Small intestine (tissue), 7 donors: ENCODE measurements at regions not wholly inside any gene's neighbourhood (a gene's known extent, or its start where the extent isn't known, plus 50 kb on each side); places are given as distances from the start of the nearest gene placed in this dataset.
"Not testable (repeated sequence)": the region's sequence is repeated elsewhere in the genome, so short reads cannot be mapped to it uniquely, and the experiment has no call there.

Source experiments
- DNase-seq, 2 donors: peaks; one replicate each; pipeline versions ENCODE4 v3.0.0 to v3.0.0-alpha.2; 2013
- FAIRE-seq: peaks from 2 replicates; lab custom pipeline; 2012; peaks lifted over from hg19 to GRCh38; lab: Jason Lieb, UNC
- H3K27ac ChIP-seq, 3 donors: one replicate each; pipeline ENCODE4 v1.5.1; 2013; ENCODE audit warnings: low read length in 2 of 3, mild to moderate bottlenecking in 2 of 3, control low read depth in 1 of 3, inconsistent platforms in 1 of 3, low read depth in 1 of 3, moderate library complexity in 1 of 3
- H3K27me3 ChIP-seq, 3 donors: one replicate each; pipeline ENCODE4 v1.6.1; 2013; ENCODE audit warnings: low read length in 3 of 3, inconsistent platforms in 1 of 3; ENCODE audit not compliant: control insufficient read depth in 3 of 3, insufficient read depth in 3 of 3
- H3K36me3 ChIP-seq, 3 donors: one replicate each; pipeline ENCODE4 v1.6.1; 2013; ENCODE audit warnings: low read length in 3 of 3, inconsistent platforms in 1 of 3, low read depth in 1 of 3, mild to moderate bottlenecking in 1 of 3, moderate library complexity in 1 of 3; ENCODE audit not compliant: control insufficient read depth in 3 of 3, insufficient read depth in 2 of 3
- H3K4me1 ChIP-seq, 3 donors: one replicate each; pipeline ENCODE4 v1.6.1; 2013; ENCODE audit warnings: low read length in 2 of 3, inconsistent platforms in 1 of 3, low read depth in 1 of 3, mild to moderate bottlenecking in 1 of 3, moderate library complexity in 1 of 3; ENCODE audit not compliant: control insufficient read depth in 3 of 3, insufficient read depth in 2 of 3
- H3K4me3 ChIP-seq, 3 donors: one replicate each; pipeline ENCODE4 v1.5.1; 2013; ENCODE audit warnings: low read length in 3 of 3, control low read depth in 1 of 3, inconsistent platforms in 1 of 3, low read depth in 1 of 3, mild to moderate bottlenecking in 1 of 3, moderate library complexity in 1 of 3
- H3K9me3 ChIP-seq, 2 donors: one replicate each; pipeline ENCODE4 v1.6.1; 2013; ENCODE audit warnings: low read depth in 1 of 2, low read length in 1 of 2; ENCODE audit not compliant: control insufficient read depth in 2 of 2, insufficient read depth in 1 of 2
- WGBS, 3 donors: extraction: QIAGEN DNeasy Blood & Tissue Kit; methylation state at CpG; one replicate each; pipeline ENCODE4 v1.1.7; 2013; 5-methylcytosine and 5-hydroxymethylcytosine counted together
- donor health status: healthy with polysubstance abuse.
- donor health status: control.
- donor health status: control.
- donor health status: Bipolar disorder and iron deficiency.
- donor health status: healthy.

GRCh38 chr1:188812836-188813573 is 1664.7 kb downstream of the BRINP3 start:
- not testable (repeated sequence) for H3K27ac ChIP-seq, H3K4me3 ChIP-seq, H3K9me3 ChIP-seq, DNase-seq, FAIRE-seq, H3K36me3 ChIP-seq, H3K4me1 ChIP-seq, H3K27me3 ChIP-seq
- WGBS, 3 donors: 94 to 98% (median 96%) methylated on average over 20 to 39 of the region's 39 CpGs

DNA sequence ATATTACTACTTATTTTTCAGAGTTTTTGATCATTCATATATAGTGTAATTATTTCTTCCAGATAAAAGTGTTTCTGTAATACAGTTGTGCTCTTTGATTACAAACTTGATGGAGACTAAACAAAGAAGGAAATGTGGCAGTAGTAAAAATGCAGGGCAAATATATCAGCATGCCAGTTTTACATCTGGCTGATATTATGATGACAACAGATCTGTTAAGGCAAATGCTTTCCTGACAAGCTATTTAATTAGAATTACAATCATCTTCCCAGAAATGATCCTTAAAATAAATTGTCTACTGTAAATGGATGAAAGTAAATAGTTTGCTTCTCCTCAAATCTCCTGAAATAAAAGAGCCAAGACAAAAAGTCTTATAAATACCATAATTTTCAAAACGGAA is 1659.8 kb downstream of the BRINP3 start:
- no peak for DNase-seq
- Histone ChIP-seq H3K9me3 (no peaks in the 10 kb centered on the region), H3K27ac (no peak overlapping the region), H3K36me3 (no peaks in the 10 kb centered on the region), H3K27me3 (no peaks in the 10 kb centered on the region), H3K4me1 (no peaks in the 10 kb centered on the region), H3K4me3 (no peak overlapping the region)
- WGBS, 3 donors: 39 to 53% (median 52%) methylated on average over 1 of the region's 1 CpG
- no peak for FAIRE-seq

DNA sequence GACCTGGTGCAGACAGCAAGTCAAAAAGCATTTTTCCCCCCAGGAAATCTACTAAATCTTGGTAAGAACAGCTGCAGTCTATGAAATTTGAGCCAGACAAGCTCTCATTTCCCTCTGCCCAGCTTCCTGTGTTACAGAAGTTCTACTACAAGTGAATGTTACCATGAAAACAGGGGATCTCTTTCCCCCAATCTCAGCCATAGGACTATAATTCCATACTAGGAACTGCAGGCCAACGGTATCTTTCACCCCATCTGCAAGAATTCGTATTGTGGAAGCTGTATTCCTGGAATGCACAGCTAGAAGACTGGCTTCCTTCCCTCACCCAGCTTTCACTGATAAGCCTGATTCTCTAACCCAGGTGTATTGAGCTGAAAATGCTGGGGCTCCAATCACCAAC is 1655.4 kb downstream of the BRINP3 start:
- Histone ChIP-seq H3K4me3 (no peak overlapping the region), H3K9me3 (no peaks in the 10 kb centered on the region), H3K27me3 (no peaks in the 10 kb centered on the region), H3K4me1 (no peaks in the 10 kb centered on the region), H3K36me3 (no peaks in the 10 kb centered on the region), H3K27ac (no peak overlapping the region)
- 38 to 46% (median 44%) methylated on average over 2 of the region's 2 CpGs for WGBS, 3 donors
- DNase-seq (no peak), FAIRE-seq (no peak)

GRCh38 chr1:188825471-188825870 is 1652.2 kb downstream of the BRINP3 start:
- H3K27ac ChIP-seq: no peak overlapping the region
- H3K4me3 ChIP-seq: no peak overlapping the region
- no peaks in the 10 kb centered on the region for H3K4me1 ChIP-seq
- no peaks in the 10 kb centered on the region for H3K36me3 ChIP-seq
- FAIRE-seq (no peak), DNase-seq (no peak)
- H3K9me3 ChIP-seq: no peaks in the 10 kb centered on the region
- WGBS, 3 donors: 80 to 96% (median 82%) methylated on average over 2 of the region's 2 CpGs
- H3K27me3 ChIP-seq: no peaks in the 10 kb centered on the region

DNA sequence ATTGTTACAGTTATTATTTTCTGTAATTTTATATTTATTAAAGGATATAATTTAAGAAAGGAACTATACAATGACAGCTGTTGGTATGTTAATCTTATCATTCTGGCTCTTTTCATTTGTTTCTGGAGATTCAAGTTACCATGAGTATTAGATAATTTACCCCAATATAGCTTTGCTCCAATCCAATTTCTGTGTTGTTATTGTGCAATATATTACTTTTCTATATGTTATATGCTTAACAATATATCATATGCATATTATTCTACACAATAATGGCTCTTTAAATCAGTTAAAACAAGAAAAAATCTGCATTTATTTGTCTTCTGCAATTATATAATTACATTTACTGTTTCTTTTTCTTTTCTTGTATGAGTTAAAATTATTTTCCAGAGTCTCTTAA is 1650.9 kb downstream of the BRINP3 start:
- Histone ChIP-seq H3K4me1 (no peaks in the 10 kb centered on the region), H3K27me3 (no peaks in the 10 kb centered on the region), H3K4me3 (no peak overlapping the region), H3K36me3 (no peaks in the 10 kb centered on the region), H3K9me3 (no peaks in the 10 kb centered on the region), H3K27ac (no peak overlapping the region)
- no peak for DNase-seq
- no peak for FAIRE-seq

- no peak for FAIRE-seq
- H3K27ac ChIP-seq: no peak overlapping the region
These were observed 1650.3 kb downstream of the BRINP3 start for GRCh38 chr1:188827400-188827799.

GRCh38 chr1:188841111-188841696 is 1636.5 kb downstream of the BRINP3 start:
- DNase-seq, H3K9me3 ChIP-seq, H3K4me1 ChIP-seq, H3K36me3 ChIP-seq, H3K4me3 ChIP-seq, H3K27me3 ChIP-seq, FAIRE-seq, H3K27ac ChIP-seq: not testable (repeated sequence)
- WGBS, 3 donors: 92 to 96% (median 94%) methylated on average over 29 to 40 of the region's 40 CpGs

More at GRCh38 chr1:188827400-188827799, 1650.3 kb downstream of the BRINP3 start:
- Histone ChIP-seq H3K36me3 (no peaks in the 10 kb centered on the region), H3K4me1 (no peaks in the 10 kb centered on the region), H3K9me3 (no peaks in the 10 kb centered on the region), H3K27me3 (no peaks in the 10 kb centered on the region), H3K4me3 (no peak overlapping the region)
- DNase-seq: no peak
- WGBS, 3 donors: 72 to 82% (median 81%) methylated on average over 2 of the region's 2 CpGs

DNA sequence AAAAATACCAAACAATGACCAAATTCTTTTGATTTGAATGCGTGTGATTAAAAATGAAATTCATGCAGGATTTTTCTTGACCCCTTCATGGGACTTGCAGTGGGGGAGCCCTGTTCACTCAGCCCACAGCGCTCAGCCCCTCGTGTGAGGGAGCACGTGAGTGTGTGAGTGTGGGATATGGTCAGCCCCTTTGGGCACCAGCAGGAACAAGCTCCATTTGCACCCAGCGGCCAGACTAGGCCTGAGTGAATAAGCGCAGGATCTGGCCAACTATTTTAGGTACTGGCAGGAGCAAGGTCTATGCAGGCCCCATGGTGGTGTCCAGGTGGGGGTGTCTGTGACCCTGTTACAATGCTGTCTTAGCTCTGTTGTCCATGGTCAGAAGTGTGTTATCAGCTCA is 1631.2 kb downstream of the BRINP3 start:
- DNase-seq: no peak
- WGBS, 3 donors: 86 to 94% (median 93%) methylated on average over 6 of the region's 6 CpGs
- no peak overlapping the region for H3K27ac ChIP-seq
- no peaks in the 10 kb centered on the region for H3K9me3 ChIP-seq
- no peaks in the 10 kb centered on the region for H3K27me3 ChIP-seq
- no peak overlapping the region for H3K4me3 ChIP-seq
- H3K4me1 ChIP-seq: no peaks in the 10 kb centered on the region
- no peak for FAIRE-seq
- no peaks in the 10 kb centered on the region for H3K36me3 ChIP-seq
